COR-L47 (cell line): ENCODE measurements at regions not wholly inside any gene's neighbourhood (a gene's known extent, or its start where the extent isn't known, plus 50 kb on each side); places are given as distances from the start of the nearest gene placed in this dataset.

Source experiments
- DNase-seq: peaks from one replicate; lab custom pipeline; 2025; lab: John Stamatoyannopoulos, UW

GRCh38 chrX:20320461-20321159 is 53.9 kb upstream of the RPS6KA3 start:
- no peak for DNase-seq

GRCh38 chrX:20319054-20319453 is 52.3 kb upstream of the RPS6KA3 start:
- no peak for DNase-seq

GRCh38 chrX:20317873-20318272 is 51.2 kb upstream of the RPS6KA3 start:
- DNase-seq = no peak
